COLO829 (cell line): ENCODE measurements at regions not wholly inside any gene's neighbourhood (a gene's known extent, or its start where the extent isn't known, plus 50 kb on each side); places are given as distances from the start of the nearest gene placed in this dataset.

ENCODE experiments used
- DNase-seq: peaks from one replicate; pipeline ENCODE4 v3.0.0; 2012; ENCODE audit warnings: low spot score

DNA sequence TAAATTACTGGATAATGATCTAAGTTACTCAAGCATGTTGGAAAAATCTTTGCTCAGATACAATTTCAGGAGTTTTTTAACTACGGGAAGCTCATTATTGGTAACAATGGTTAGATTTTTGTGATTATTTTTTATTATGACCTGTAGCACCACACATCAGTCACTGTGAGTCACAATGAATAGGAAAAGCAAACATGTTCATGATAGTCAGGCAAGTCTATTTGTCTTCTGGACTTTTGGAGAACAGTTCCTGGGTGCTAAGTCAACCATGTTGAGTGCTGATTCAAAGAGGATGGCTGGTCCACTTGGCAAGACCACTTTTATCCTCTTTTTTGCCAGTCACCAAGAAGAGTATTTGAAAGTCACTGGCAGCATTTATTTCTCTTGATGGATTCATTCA, 403.2 kb downstream of the KIF4B start:
- DNase-seq = no peak

- no peak for DNase-seq
These were observed 405.5 kb downstream of the KIF4B start for GRCh38 chr5:155418960-155419579.

- no peak for DNase-seq
These were observed 416.6 kb downstream of the KIF4B start for GRCh38 chr5:155430192-155430591.

- DNase-seq = no peak
These were observed 420.7 kb downstream of the KIF4B start for GRCh38 chr5:155434267-155434666.

DNA sequence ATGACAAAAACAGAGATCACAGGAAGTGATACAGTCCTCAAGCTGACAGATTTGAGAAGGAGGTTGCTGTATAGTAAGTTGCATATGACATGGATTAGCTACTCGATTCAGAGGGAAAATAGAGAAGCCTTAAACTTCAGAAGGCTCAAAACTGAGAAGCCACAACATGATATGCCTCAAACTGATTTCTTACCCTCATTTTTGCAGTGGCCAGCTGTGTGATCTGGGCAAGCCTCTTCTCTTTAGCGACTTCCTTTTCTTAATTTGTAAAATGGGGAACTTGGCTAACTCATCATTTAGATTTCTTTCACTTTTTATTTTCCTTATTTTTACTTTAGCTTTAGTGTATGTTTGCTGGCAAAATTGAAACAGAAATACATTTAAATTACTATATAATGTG, 421.1 kb downstream of the KIF4B start:
- no peak for DNase-seq

- DNase-seq = no peak
These were observed 428.3 kb downstream of the KIF4B start for GRCh38 chr5:155441849-155442248.

- no peak for DNase-seq
These were observed 437.6 kb downstream of the KIF4B start for GRCh38 chr5:155451106-155451505.

GRCh38 chr5:155455791-155456514, 442.4 kb downstream of the KIF4B start:
- no peak for DNase-seq

GRCh38 chr5:155459889-155460500, 446.4 kb downstream of the KIF4B start:
- DNase-seq = no peak

DNA sequence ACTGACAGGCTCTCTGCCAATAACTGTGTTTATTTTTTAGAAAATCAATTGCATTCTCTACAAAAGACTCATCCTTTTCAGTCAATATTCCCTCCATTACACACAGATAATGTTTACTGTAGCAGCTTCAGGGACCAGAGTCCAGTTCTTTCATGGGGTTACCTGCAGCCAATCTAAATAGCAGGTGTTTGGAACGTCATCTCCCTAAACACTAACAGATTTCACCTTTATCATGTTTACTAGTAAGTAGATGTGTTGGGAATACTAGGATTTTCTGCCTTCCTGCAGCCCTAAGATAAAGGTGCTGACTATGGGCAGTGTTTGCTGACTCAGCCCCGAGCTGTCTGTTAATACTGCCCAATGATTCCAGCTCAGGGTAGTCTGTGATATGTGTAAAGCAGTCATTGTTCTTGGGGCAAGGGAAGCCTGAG, 447.0 kb downstream of the KIF4B start:
- no peak for DNase-seq

GRCh38 chr5:155461304-155461703, 447.7 kb downstream of the KIF4B start:
- no peak for DNase-seq

GRCh38 chr5:155466851-155467250, 453.3 kb downstream of the KIF4B start:
- DNase-seq = no peak

- DNase-seq = no peak
These were observed 457.5 kb downstream of the KIF4B start for GRCh38 chr5:155471027-155471426.

- DNase-seq = no peak
These were observed 459.2 kb downstream of the KIF4B start for GRCh38 chr5:155472780-155473179.

GRCh38 chr5:155475318-155475717, 461.8 kb downstream of the KIF4B start:
- no peak for DNase-seq

- no peak for DNase-seq
These were observed 467.2 kb downstream of the KIF4B start for GRCh38 chr5:155480731-155481131.

GRCh38 chr5:155481182-155481581, 467.6 kb downstream of the KIF4B start:
- DNase-seq = no peak

DNA sequence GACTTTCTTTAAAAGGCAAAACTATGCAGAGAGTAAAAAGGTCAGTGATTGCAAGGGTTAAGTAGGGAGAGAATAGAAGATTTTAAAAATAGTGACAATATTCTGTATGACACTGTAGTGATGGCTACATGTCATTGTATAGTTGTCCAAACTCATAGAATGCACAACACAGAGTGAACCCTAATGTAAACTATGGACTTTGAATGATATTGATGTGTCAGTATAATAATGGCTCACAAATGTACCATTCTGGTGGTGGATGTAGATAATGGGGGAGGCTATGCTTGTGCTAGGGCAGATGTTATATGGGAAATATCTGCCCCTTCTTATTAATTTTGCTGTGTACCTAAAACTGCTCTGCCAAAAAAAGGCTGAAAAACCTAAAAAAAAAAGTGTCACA, 468.9 kb downstream of the KIF4B start:
- DNase-seq = no peak

DNA sequence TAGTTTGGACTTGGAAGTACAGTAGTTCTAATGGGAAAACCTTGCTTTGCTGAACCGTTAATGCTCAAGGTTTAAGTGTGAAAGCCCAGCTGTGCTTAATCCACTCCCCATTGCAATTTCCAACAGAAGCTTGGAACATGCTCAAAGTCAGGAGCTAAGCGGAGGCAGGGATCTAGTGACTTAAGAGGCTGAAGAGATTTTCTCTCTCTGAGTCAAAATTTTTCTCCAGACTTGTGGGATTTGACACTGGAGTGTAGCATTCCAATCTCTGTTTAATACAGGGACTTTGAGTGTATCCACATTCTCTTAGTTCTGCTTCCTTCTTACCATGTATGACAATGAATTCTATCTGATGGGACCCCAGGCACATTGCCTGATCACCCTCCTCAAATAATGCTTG, 471.8 kb downstream of the KIF4B start:
- DNase-seq = no peak

- no peak for DNase-seq
These were observed 476.4 kb downstream of the KIF4B start for GRCh38 chr5:155489949-155490348.

DNA sequence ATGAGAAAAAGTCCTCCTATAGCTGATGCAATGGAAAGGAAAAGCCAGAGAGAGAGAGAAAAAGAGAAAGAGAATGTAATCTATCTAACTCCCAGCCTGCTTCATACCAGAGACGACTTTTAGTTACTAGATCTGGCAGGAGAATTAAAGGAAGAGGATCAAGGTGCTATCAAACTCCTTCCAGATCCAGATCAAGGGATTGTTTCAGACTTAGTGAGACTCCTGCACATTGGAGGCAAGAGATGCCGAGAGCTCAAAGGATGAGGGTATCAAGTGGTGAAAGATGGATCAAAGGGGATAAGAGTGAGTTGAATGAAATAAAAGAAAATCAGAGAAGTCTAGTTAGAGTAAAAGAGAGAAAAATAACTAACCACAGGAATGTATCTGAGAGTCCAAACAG, 478.6 kb downstream of the KIF4B start:
- DNase-seq = no peak

DNA sequence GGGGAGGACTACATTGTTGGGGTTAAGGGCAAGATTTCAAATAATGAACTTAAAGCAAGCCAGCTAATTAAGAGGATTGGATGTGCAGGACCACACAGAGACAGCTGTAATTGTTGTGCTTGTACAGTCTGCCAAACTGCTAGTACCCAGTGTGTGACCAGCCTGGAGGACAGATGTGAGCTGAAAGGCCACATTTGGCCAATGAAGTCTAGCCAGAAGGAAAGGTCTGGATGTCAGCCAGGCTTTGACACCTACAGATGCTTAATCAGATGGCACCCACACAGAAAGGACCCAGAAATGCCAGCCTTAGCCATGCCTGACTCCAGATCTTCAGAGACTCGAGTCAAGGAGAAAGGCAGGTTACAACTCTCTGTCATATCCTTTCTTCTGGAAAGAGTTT, 491.1 kb downstream of the KIF4B start:
- DNase-seq = no peak

DNA sequence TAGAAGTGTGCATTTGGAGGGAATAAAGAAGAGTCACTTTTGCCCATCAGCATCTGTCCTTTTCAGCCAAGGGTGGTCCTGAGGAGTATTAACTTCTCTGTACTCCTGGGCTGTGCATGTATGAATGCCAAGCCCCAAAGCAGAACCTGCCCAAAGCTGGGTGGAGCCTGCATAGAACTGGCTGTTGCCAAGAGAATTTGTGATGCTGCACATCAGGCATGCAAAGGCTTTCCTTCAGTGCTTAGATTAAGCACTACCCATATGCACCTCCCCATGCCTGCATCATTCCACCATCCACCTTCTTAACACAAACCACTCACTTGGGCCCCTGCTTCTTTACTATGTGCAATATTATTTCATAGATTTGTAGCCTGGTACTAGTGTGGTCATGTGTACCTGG, 493.8 kb downstream of the KIF4B start:
- DNase-seq = no peak

DNA sequence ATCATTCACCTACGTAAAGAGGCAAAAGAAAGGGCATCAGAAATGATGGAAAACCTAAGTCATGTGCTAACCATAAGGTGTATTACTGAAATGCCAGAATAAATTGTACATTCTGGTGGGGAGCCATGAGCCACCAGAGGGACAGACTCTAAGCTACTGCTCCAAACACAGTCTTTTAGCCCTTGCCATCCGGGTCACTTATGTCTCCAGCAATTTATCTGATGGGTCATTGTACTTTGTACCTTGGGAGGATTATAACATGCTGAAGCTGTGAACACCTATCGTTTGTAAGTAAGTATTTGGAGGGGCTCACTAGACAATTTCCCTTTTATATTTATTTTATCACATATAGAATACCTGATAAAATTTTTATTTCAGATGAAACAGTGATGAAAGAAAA, 495.1 kb downstream of the KIF4B start:
- no peak for DNase-seq
